K562 (cell line): ENCODE measurements at regions not wholly inside any gene's neighbourhood (a gene's known extent, or its start where the extent isn't known, plus 50 kb on each side); places are given as distances from the start of the nearest gene placed in this dataset.

Source experiments
- ATAC-seq: fragments of 200-7000 bp; cut with Tn5 transposase; 3 replicates; pipeline ENCODE4 v1.9.1; 2020; ENCODE audit warnings: moderate library complexity
- BruUV-seq: library from RNA; stranded (reverse); fragments of 400-500 nt; replicated peaks from 2 replicates; lab custom pipeline; 2021; lab: Mats Ljungman, UMichigan
- CTCF ChIA-PET: fragments of 300-600 bp; formaldehyde crosslinking; extraction: SDS; loops from one replicate; lab custom pipeline; 2021; ENCODE audit warnings: low intra/inter-chr PET ratio; lab: Yijun Ruan, JAX
- POLR2A ChIA-PET: fragments of 300-600, 350-650 bp; sonication (Branson Sonifier 250); formaldehyde crosslinking; extraction: SDS; loops from one replicate; lab custom pipeline; 2021; ENCODE audit warnings: antibody characterized with exemption, inconsistent platforms; lab: Yijun Ruan, JAX
- DNase-seq, 4 experiments: peaks; one replicate each; pipeline versions ENCODE4 v3.0.0 to v3.0.0-alpha.2; 2011 to 2018; ENCODE audit warnings: low spot score in 3 of 4, mixed read lengths in 3 of 4; ENCODE audit errors: extremely low read depth in 1 of 4
- FAIRE-seq: peaks from 2 replicates; lab custom pipeline; 2011; peaks lifted over from hg19 to GRCh38; lab: Jason Lieb, UNC
- H2AFZ ChIP-seq: 2 replicates; pipeline ENCODE4 v1.6.0; 2011; ENCODE audit warnings: low read depth, low read length, control low read depth, inconsistent platforms
- H3K27ac ChIP-seq: fragments of 200-600 bp; 3 replicates; pipeline ENCODE4 v1.8.0; 2011; ENCODE audit warnings: low read depth, mild to moderate bottlenecking, control low read depth, inconsistent platforms, low read length, moderate library complexity, mixed read lengths; ENCODE audit errors: extremely low read depth
- H3K27me3 ChIP-seq, 2 experiments: fragments of 300-600 bp in 1 of 2; 2 replicates in 1 of 2; 3 replicates in 1 of 2; pipeline versions ENCODE4 v1.6.0 to v1.8.0; 2011; ENCODE audit warnings: inconsistent platforms in 2 of 2, low read length in 2 of 2, mild to moderate bottlenecking in 1 of 2, mixed read lengths in 1 of 2, moderate library complexity in 1 of 2; ENCODE audit not compliant: control insufficient read depth in 2 of 2, insufficient read depth in 2 of 2
- H3K36me3 ChIP-seq: fragments of 300-600 bp; 3 replicates; pipeline ENCODE4 v1.8.0; 2011; ENCODE audit warnings: mild to moderate bottlenecking, low read length, inconsistent platforms; ENCODE audit not compliant: control insufficient read depth, insufficient read depth
- H3K4me1 ChIP-seq, 2 experiments: fragments of 200-600 bp in 1 of 2; replicated peaks in 1 of 2; 2 replicates in 1 of 2; 3 replicates in 1 of 2; pipeline versions ENCODE4 v1.5.1 to v1.8.0; 2011; ENCODE audit warnings: inconsistent platforms in 2 of 2, low read length in 2 of 2, mild to moderate bottlenecking in 1 of 2, mixed read lengths in 1 of 2, moderate library complexity in 1 of 2; ENCODE audit not compliant: control insufficient read depth in 2 of 2, insufficient read depth in 2 of 2
- H3K4me2 ChIP-seq: 2 replicates; pipeline ENCODE4 v1.6.1; 2011; ENCODE audit warnings: low read length, control low read depth, inconsistent platforms, mixed read lengths; ENCODE audit not compliant: insufficient read depth
- H3K4me3 ChIP-seq: fragments of 200-600 bp; sonication (generic), shearing (Covaris generic); 2 replicates; pipeline ENCODE4 v1.5.1; 2016; ENCODE audit warnings: control low read depth, inconsistent platforms
- H3K79me2 ChIP-seq: fragments of 200-600 bp; 3 replicates; pipeline ENCODE4 v1.8.0; 2011; ENCODE audit warnings: low read length, inconsistent platforms; ENCODE audit not compliant: control insufficient read depth, insufficient read depth
- H3K9ac ChIP-seq, 2 experiments: 2 replicates each; pipeline versions ENCODE4 v1.6.0 to v1.6.1; 2011; ENCODE audit warnings: low read depth in 2 of 2, low read length in 2 of 2, control low read depth in 1 of 2, inconsistent platforms in 1 of 2, mild to moderate bottlenecking in 1 of 2, mixed read lengths in 1 of 2; ENCODE audit not compliant: insufficient read depth in 1 of 2
- H3K9me1 ChIP-seq: one replicate; pipeline ENCODE4 v1.6.0; 2011; ENCODE audit warnings: inconsistent platforms, mild to moderate bottlenecking, low read length, moderate library complexity; ENCODE audit not compliant: control insufficient read depth, insufficient read depth
- H3K9me3 ChIP-seq: replicated peaks from 2 replicates; pipeline ENCODE4 v1.5.1; 2011; ENCODE audit warnings: low read depth, low read length, inconsistent platforms; ENCODE audit not compliant: control insufficient read depth, insufficient read depth
- H4K20me1 ChIP-seq: replicated peaks from 2 replicates; pipeline ENCODE4 v1.6.1; 2011; ENCODE audit warnings: low read length, inconsistent platforms, mixed read lengths; ENCODE audit not compliant: control insufficient read depth, insufficient read depth
- BCOR ChIP-seq: fragments of 450-650 bp; IDR thresholded peaks from 2 replicates; pipeline ENCODE4 v1.6.1; 2016
- FOXA3 ChIP-seq, 2 experiments: fragments of 450-650 bp in 1 of 2; sonication (generic) in 1 of 2; formaldehyde crosslinking; IDR thresholded peaks in 1 of 2; conservative IDR thresholded peaks in 1 of 2; 2 replicates each; pipeline versions ENCODE4 v1.4.0 to v1.8.0; 2020 to 2022; ENCODE audit warnings: mild to moderate bottlenecking in 2 of 2, missing genetic modification reagents in 1 of 2
- GATAD2B ChIP-seq: fragments of 450-650 bp; IDR thresholded peaks from 2 replicates; pipeline ENCODE4 v1.6.1; 2017; ENCODE audit warnings: mild to moderate bottlenecking, borderline replicate concordance
- MEF2A ChIP-seq: IDR thresholded peaks from 2 replicates; pipeline ENCODE4 v1.6.1; 2011; ENCODE audit warnings: low read depth, mild to moderate bottlenecking, low read length, moderate library complexity; ENCODE audit not compliant: control insufficient read depth
- MEIS2 ChIP-seq: fragments of 450-650 bp; IDR thresholded peaks from 2 replicates; pipeline ENCODE4 v1.6.1; 2014; ENCODE audit warnings: mild to moderate bottlenecking; ENCODE audit not compliant: partially characterized antibody
- SMC3 ChIP-seq: conservative IDR thresholded peaks from 2 replicates; pipeline ENCODE4 v1.6.1; 2011; ENCODE audit warnings: low read depth, low read length, improper control_type of control experiment; ENCODE audit not compliant: insufficient read depth
- SRSF1 ChIP-seq: fragments of 200-400 bp; formaldehyde crosslinking; IDR thresholded peaks from 2 replicates; pipeline ENCODE4 v1.6.1; 2017; ENCODE audit warnings: mild to moderate bottlenecking, low read depth, low read length, moderate library complexity
- SRSF9 ChIP-seq: fragments of 200-400 bp; formaldehyde crosslinking; IDR thresholded peaks from 2 replicates; pipeline ENCODE4 v1.6.1; 2017; ENCODE audit warnings: low read depth, low read length, borderline replicate concordance
- WGBS: fragments of 100-300 bp; shearing (Covaris generic); methylation state at CpG from one replicate; pipeline ENCODE4 v1.1.6; 2016; ENCODE audit warnings: low coverage, mixed read lengths; ENCODE audit not compliant: insufficient coverage; ENCODE audit errors: missing lambda C conversion rate; 5-methylcytosine and 5-hydroxymethylcytosine counted together
- in situ Hi-C: fragments of 300-500 bp; cut with MboI; formaldehyde crosslinking; loops from 4 replicates; pipeline ENCODE4 v1.15.0; 2018; ENCODE audit warnings: inconsistent platforms, mixed read lengths
- intact Hi-C: fragments of 100-400 bp; cut with micrococcal nuclease; formaldehyde crosslinking; loops from 2 replicates; pipeline ENCODE4 v1.14.2; 2022
- TF ChIP-seq, protein P1 (sequence below): sonication (generic); formaldehyde crosslinking; IDR thresholded peaks from 2 replicates; pipeline ENCODE4 v1.8.0; 2022; ENCODE audit warnings: mild to moderate bottlenecking, missing genetic modification reagents

DNA sequence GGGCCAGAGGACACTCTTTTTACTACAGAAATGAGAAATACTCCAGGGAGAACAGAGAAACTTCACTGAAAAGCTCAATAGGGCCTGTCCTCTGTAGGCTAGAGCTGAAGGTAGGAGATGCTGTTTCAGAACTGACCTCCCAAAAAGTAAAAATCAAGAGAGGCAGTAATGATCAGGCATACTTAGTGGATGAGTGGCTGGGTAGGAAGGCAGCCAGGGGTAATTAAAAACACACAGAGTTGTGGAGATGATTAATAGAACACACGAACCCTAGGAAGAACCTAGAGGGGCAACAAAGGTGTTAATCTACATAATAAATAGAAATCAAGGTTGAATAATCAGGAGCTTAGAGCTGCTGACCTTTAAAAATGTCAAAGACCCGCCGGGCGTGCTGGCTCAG is 582.4 kb upstream of the ADGRL3 start:
- FAIRE-seq (no peak), ATAC-seq (no peak)
- Histone ChIP-seq H3K9me1 (no peaks in the 10 kb centered on the region), H3K9ac (no peak overlapping the region), H3K4me3 (no peak overlapping the region), H3K4me1 (no peaks in the 10 kb centered on the region), H3K27ac (no peak overlapping the region), H3K79me2 (no peaks in the 10 kb centered on the region)
- BruUV-seq = no TSS peak
- WGBS = 0% methylated on average over 4 of the region's 4 CpGs
- in situ Hi-C loops = no loop called here
- no peak for TF ChIP-seq SRSF1
- no peak for TF ChIP-seq BCOR
- TF ChIP-seq GATAD2B = no peak
- TF ChIP-seq, protein P1, sequence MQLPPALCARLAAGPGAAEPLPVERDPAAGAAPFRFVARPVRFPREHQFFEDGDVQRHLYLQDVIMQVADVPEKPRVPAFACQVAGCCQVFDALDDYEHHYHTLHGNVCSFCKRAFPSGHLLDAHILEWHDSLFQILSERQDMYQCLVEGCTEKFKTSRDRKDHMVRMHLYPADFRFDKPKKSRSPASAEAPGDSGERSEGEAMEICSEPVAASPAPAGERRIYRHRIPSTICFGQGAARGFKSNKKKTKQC (CRISPR knock-in tag) = no peak
- TF ChIP-seq, all 486 proteins: peak for 0
- intact Hi-C loops = no loop called here
- no peak for DNase-seq
- no peak overlapping the region for H2AFZ ChIP-seq
- no peaks in the 10 kb centered on the region for H4K20me1 ChIP-seq
- H3K27me3 ChIP-seq = no peaks in the 10 kb centered on the region
- no peaks in the 10 kb centered on the region for H3K36me3 ChIP-seq
- CTCF ChIA-PET = no interaction called here
- no peaks in the 10 kb centered on the region for H3K9me3 ChIP-seq
- no peak overlapping the region for H3K4me2 ChIP-seq
- POLR2A ChIA-PET = no interaction called here

DNA sequence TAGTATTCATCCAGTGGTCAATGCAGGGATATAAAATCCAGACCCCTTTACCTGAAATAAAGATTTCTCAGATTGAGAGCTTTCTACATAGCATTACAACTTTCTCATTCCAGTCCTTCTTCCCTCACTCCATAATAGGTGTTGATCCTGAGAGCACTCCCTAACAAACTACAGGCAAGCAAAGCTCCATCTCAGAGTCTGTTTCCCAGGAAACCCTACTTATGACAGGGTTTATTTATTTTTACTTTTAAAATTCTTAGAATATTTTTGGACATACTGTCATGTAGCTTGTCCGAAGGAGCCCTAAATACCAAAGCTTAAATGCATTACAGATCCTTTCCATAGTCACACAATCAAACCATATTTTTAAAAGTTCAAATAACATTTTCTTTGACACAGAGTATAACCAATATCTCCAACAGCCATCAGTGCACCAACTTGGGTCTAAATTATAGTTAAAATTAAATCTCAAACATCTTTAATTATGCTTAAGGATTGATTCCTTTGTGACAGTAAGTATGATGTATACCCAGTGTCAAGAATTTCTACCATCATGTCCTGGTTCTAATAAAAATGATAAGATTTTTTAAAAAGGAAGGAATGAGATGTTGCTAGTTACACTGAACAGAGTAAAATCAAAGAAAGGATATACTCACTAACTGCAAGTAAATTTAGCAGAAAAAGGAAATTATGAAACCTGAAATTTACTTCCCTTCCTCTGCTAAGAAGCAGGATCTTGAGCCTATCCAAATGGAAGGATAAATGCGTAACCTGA is 580.4 kb upstream of the ADGRL3 start:
- WGBS = 0% methylated on average over 2 of the region's 2 CpGs
- H4K20me1 ChIP-seq = no peaks in the 10 kb centered on the region
- H2AFZ ChIP-seq = no peak overlapping the region
- no peak overlapping the region for H3K4me3 ChIP-seq
- FAIRE-seq (no peak), DNase-seq (no peak), ATAC-seq (no peak)
- in situ Hi-C loops = no loop called here
- H3K4me2 ChIP-seq = no peak overlapping the region
- H3K9ac ChIP-seq = no peak overlapping the region
- H3K9me1 ChIP-seq = no peaks in the 10 kb centered on the region
- CTCF ChIA-PET = no interaction called here
- no peaks in the 10 kb centered on the region for H3K36me3 ChIP-seq
- H3K9me3 ChIP-seq = no peaks in the 10 kb centered on the region
- no peaks in the 10 kb centered on the region for H3K4me1 ChIP-seq
- H3K79me2 ChIP-seq = no peaks in the 10 kb centered on the region
- intact Hi-C loops = no loop called here
- BruUV-seq = no TSS peak
- no peaks in the 10 kb centered on the region for H3K27me3 ChIP-seq
- H3K27ac ChIP-seq = no peak overlapping the region
- POLR2A ChIA-PET = no interaction called here
- no peak for TF ChIP-seq FOXA3 (CRISPR knock-in tag; conservative IDR thresholded peaks at IDR 0.05 in 1 of 2, IDR thresholded peaks at IDR 0.05 in 1 of 2)
- no peak for TF ChIP-seq SMC3
- no peak for TF ChIP-seq MEIS2
- TF ChIP-seq SRSF9 = no peak
- no peak for TF ChIP-seq MEF2A
